ENCODE measurements at regions not wholly inside any gene's neighbourhood (a gene's known extent, or its start where the extent isn't known, plus 50 kb on each side); places are given as distances from the start of the nearest gene placed in this dataset.

- TF ChIP-seq, protein P1, sequence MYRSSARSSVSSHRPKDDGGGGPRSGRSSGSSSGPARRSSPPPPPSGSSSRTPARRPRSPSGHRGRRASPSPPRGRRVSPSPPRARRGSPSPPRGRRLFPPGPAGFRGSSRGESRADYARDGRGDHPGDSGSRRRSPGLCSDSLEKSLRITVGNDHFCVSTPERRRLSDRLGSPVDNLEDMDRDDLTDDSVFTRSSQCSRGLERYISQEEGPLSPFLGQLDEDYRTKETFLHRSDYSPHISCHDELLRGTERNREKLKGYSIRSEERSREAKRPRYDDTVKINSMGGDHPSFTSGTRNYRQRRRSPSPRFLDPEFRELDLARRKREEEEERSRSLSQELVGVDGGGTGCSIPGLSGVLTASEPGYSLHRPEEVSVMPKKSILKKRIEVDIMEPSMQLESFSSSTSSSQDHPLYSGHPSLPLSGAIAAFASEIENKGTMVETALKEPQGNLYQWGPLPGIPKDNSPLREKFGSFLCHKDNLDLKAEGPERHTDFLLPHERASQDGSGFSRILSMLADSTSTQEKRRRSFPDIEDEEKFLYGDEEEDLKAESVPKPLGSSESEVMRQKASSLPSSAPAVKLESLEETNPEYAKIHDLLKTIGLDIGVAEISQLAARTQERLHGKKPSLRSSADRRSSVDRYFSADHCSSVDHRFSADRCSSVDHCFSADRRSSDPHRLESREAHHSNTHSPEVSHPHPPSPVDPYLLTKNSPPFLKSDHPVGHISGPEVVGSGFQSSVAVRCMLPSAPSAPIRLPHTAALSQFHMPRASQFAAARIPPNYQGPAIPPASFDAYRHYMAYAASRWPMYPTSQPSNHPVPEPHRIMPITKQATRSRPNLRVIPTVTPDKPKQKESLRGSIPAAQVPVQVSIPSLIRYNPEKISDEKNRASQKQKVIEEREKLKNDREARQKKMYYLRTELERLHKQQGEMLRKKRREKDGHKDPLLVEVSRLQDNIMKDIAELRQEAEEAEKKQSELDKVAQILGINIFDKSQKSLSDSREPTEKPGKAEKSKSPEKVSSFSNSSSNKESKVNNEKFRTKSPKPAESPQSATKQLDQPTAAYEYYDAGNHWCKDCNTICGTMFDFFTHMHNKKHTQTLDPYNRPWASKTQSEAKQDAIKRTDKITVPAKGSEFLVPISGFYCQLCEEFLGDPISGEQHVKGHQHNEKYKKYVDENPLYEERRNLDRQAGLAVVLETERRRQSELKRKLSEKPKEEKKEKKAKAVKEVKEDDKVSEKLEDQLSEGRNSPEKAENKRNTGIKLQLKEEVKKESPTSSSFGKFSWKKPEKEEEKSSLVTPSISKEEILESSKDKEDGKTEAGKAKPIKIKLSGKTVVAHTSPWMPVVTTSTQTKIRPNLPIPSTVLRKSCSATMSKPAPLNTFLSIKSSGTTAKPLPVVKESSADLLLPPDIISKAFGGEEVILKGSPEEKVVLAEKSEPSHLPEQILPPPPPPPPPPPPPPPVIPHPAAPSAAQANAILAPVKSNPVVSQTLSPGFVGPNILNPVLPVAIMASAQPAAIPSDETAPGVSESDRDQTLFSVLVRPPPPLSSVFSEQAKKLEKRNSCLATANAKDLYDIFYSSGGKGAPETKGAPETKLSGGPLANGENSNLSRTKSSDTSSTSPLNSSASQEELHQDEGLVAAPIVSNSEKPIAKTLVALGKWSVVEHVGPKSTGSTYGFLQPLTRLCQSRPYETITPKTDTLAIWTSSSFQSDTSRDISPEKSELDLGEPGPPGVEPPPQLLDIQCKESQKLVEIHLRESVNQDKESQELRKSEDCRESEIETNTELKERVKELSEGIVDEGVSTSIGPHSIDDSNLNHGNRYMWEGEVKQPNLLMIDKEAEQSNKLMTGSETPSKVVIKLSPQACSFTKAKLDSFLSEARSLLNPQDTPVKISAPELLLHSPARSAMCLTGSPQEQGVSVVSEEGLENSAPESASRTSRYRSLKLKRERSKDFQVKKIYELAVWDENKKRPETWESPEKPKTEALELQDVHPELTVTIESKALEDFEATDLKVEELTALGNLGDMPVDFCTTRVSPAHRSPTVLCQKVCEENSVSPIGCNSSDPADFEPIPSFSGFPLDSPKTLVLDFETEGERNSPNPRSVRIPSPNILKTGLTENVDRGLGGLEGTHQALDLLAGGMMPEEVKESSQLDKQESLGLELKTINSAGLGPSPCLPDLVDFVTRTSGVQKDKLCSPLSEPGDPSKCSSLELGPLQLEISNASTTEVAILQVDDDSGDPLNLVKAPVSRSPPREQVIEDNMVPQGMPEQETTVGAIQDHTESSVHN (IDR thresholded peaks at IDR 0.05; ENCODE audit: borderline replicate concordance in 1 of 2, low read depth in 1 of 2): no peak
- TF ChIP-seq MIER1 (IDR thresholded peaks at IDR 0.05; ENCODE audit: low read depth): no peak
Observed at GRCh38 chr2:12809526-12809925, 92.8 kb downstream of the TRIB2 start (continued).

- ATAC-seq: no peak
- Histone ChIP-seq H3K9ac (ENCODE audit: insufficient read depth in 1 of 2, low read depth in 2 of 2, low read length in 2 of 2) (no peak overlapping the region), H2AFZ (ENCODE audit: low read depth, low read length) (no peak overlapping the region), H3K4me1 (replicated peaks in 1 of 2; ENCODE audit: control insufficient read depth in 2 of 2, insufficient read depth in 2 of 2, low read length in 2 of 2) (no peaks in the 10 kb centered on the region), H3K27ac (ENCODE audit: extremely low read depth, low read depth, low read length) (no peak overlapping the region), H3K9me1 (ENCODE audit: control insufficient read depth, insufficient read depth, low read length) (no peaks in the 10 kb centered on the region), H3K79me2 (ENCODE audit: control insufficient read depth, insufficient read depth, low read length) (no peaks in the 10 kb centered on the region), H4K20me1 (replicated peaks; ENCODE audit: control insufficient read depth, insufficient read depth, low read length) (no peaks in the 10 kb centered on the region), H3K36me3 (ENCODE audit: control insufficient read depth, insufficient read depth, low read length) (no peaks in the 10 kb centered on the region), H3K9me3 (replicated peaks; ENCODE audit: control insufficient read depth, insufficient read depth, low read depth, low read length) (no peaks in the 10 kb centered on the region), H3K27me3 (ENCODE audit: control insufficient read depth in 2 of 2, insufficient read depth in 2 of 2, low read length in 2 of 2) (peaks cover 0 to 5% of the 10 kb centered on the region in 2 experiments; a peak in 2 of 5 replicates), H3K4me2 (ENCODE audit: insufficient read depth, low read length) (no peak overlapping the region), H3K4me3 (no peak overlapping the region)
- no peak for FAIRE-seq
- no TSS peak for BruUV-seq (replicated peaks)
- ChIA-PET POLR2A (no interaction called here), CTCF (ENCODE audit: low intra/inter-chr PET ratio) (no interaction called here)
- in situ Hi-C loops (cut with MboI): no loop called here
- intact Hi-C loops (cut with micrococcal nuclease): no loop called here
- no peak for DNase-seq (ENCODE audit: extremely low read depth in 1 of 4, low spot score in 3 of 4)
- TF ChIP-seq, protein P2, sequence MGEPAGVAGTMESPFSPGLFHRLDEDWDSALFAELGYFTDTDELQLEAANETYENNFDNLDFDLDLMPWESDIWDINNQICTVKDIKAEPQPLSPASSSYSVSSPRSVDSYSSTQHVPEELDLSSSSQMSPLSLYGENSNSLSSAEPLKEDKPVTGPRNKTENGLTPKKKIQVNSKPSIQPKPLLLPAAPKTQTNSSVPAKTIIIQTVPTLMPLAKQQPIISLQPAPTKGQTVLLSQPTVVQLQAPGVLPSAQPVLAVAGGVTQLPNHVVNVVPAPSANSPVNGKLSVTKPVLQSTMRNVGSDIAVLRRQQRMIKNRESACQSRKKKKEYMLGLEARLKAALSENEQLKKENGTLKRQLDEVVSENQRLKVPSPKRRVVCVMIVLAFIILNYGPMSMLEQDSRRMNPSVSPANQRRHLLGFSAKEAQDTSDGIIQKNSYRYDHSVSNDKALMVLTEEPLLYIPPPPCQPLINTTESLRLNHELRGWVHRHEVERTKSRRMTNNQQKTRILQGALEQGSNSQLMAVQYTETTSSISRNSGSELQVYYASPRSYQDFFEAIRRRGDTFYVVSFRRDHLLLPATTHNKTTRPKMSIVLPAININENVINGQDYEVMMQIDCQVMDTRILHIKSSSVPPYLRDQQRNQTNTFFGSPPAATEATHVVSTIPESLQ (CRISPR knock-in tag; IDR thresholded peaks at IDR 0.05): no peak
- TF ChIP-seq TOE1 (IDR thresholded peaks at IDR 0.05; ENCODE audit: borderline replicate concordance): no peak
- TF ChIP-seq TOE1 (CRISPR knock-in tag; IDR thresholded peaks at IDR 0.05; ENCODE audit: borderline replicate concordance, low read depth): no peak
- TF ChIP-seq TAF9B (IDR thresholded peaks at IDR 0.05; ENCODE audit: partially characterized antibody): no peak
- no peak for TF ChIP-seq XRCC5 (IDR thresholded peaks at IDR 0.05; ENCODE audit: low read depth, low read length)
- no peak for TF ChIP-seq ZNF740 (CRISPR knock-in tag; IDR thresholded peaks at IDR 0.05)
- no peak for TF ChIP-seq ZNF740 (tag; IDR thresholded peaks at IDR 0.05)
- no peak for TF ChIP-seq SRSF1 (IDR thresholded peaks at IDR 0.05; ENCODE audit: low read depth, low read length)
Observed at GRCh38 chr2:12811916-12812315, 95.2 kb downstream of the TRIB2 start.
